GM12892 (cell line): ENCODE measurements at regions not wholly inside any gene's neighbourhood (a gene's known extent, or its start where the extent isn't known, plus 50 kb on each side); places are given as distances from the start of the nearest gene placed in this dataset.

Experiments
- POLR2A ChIP-seq: IDR thresholded peaks from 2 replicates; pipeline ENCODE4 v1.6.1; 2011; ENCODE audit warnings: low read depth, low read length, control low read depth
- TAF1 ChIP-seq: IDR thresholded peaks from 2 replicates; pipeline ENCODE4 v1.6.1; 2011; ENCODE audit warnings: low read depth, mild to moderate bottlenecking, control low read depth, low read length, borderline replicate concordance

DNA sequence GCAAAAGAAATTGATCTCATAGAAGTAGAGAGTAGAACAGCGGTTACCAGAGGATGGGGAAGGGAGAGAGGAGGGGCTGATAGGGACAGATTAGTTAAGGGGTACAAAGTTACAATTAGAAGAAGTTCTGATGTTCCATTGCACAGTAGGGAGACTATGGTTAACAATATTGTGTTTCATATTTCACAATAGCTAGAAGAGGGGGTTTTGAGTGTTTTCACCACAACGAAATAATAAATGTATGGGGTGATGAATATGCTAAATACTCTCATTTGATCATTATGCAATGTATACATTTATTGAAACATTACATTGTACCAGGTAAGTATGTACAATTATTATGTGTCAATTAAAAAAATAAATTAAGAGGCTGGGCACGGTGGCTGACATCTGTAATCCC, 291.2 kb upstream of the KCNJ16 start:
- no peak for TF ChIP-seq POLR2A
- no peak for TF ChIP-seq TAF1
